ENCODE measurements at regions not wholly inside any gene's neighbourhood (a gene's known extent, or its start where the extent isn't known, plus 50 kb on each side); places are given as distances from the start of the nearest gene placed in this dataset.

- peak overlapping the region; percentile 22; the same call in 1 of the 2 replicates for H3K27ac ChIP-seq
- no peak for TF ChIP-seq CTCF (conservative IDR thresholded peaks at IDR 0.05)
Observed at GRCh38 chr3:44175070-44175469, 66.6 kb upstream of the TOPAZ1 start.

GRCh38 chr3:44179246-44179645 lies 62.4 kb upstream of the TOPAZ1 start:
- no peak overlapping the region for H3K27ac ChIP-seq
- no peak for TF ChIP-seq CTCF (conservative IDR thresholded peaks at IDR 0.05)

- no peak for TF ChIP-seq CTCF (conservative IDR thresholded peaks at IDR 0.05)
- no peak overlapping the region for H3K27ac ChIP-seq
Observed at GRCh38 chr3:44184319-44184953, 57.2 kb upstream of the TOPAZ1 start.

- no peak overlapping the region for H3K27ac ChIP-seq
Observed at GRCh38 chr3:44185396-44185915, 56.2 kb upstream of the TOPAZ1 start.

GRCh38 chr3:44186111-44186672 lies 55.5 kb upstream of the TOPAZ1 start:
- no peak for TF ChIP-seq CTCF (conservative IDR thresholded peaks at IDR 0.05)
- H3K27ac ChIP-seq, result no peak overlapping the region

More at GRCh38 chr3:44185396-44185915, 56.2 kb upstream of the TOPAZ1 start:
- TF ChIP-seq CTCF (conservative IDR thresholded peaks at IDR 0.05), result no peak

GRCh38 chr3:44186712-44187111 lies 55.0 kb upstream of the TOPAZ1 start:
- H3K27ac ChIP-seq, result no peak overlapping the region
- TF ChIP-seq CTCF (conservative IDR thresholded peaks at IDR 0.05), result no peak
